Right forelimb (tissue), 1 donor: ENCODE measurements at regions not wholly inside any gene's neighbourhood (a gene's known extent, or its start where the extent isn't known, plus 50 kb on each side); places are given as distances from the start of the nearest gene placed in this dataset.
A peak's percentile ranks its signal among the peaks of the same experiment; 100 is the strongest.

Source experiments
- DNase-seq: peaks from one replicate; pipeline ENCODE4 v3.0.0-alpha.2; 2018

DNA sequence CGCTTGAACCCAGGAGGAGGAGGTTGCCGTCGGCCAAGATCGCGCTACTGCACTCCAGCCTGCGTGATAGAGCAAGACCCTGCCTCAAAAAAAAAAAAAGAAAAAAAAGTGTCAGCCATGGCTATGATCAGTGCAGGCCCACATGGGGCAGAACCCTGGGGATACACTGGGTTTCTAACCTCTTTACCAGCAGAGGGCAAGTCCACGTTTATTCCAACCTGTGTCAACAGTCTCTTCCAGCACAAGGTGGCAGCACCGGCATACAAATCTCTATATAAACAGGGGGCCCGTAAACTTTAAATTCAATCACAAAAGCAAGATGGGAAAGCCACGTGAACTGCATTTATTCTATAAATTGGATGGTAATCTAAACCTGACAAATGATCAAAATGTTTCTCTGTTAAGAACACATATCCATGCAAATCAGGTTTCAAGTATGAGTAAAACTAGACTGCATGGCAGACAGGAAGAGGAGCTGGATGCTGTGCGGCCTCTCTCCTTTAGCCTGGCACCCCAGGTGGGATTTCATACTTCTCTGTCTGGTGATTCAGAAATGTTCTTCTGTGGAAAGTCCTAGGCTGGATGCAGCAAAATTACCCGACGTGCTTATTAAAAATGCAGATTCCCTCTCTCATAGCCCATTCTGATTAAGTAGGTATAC, 60.0 kb upstream of the STEAP1B start:
- peak; percentile 82 for DNase-seq

- DNase-seq = no peak
Observed at GRCh38 chr7:22557167-22557566, 57.2 kb upstream of the STEAP1B start.

- no peak for DNase-seq
Observed at GRCh38 chr7:22555476-22555875, 55.5 kb upstream of the STEAP1B start.

- DNase-seq = no peak
Observed at GRCh38 chr7:22554184-22554583, 54.2 kb upstream of the STEAP1B start.

DNA sequence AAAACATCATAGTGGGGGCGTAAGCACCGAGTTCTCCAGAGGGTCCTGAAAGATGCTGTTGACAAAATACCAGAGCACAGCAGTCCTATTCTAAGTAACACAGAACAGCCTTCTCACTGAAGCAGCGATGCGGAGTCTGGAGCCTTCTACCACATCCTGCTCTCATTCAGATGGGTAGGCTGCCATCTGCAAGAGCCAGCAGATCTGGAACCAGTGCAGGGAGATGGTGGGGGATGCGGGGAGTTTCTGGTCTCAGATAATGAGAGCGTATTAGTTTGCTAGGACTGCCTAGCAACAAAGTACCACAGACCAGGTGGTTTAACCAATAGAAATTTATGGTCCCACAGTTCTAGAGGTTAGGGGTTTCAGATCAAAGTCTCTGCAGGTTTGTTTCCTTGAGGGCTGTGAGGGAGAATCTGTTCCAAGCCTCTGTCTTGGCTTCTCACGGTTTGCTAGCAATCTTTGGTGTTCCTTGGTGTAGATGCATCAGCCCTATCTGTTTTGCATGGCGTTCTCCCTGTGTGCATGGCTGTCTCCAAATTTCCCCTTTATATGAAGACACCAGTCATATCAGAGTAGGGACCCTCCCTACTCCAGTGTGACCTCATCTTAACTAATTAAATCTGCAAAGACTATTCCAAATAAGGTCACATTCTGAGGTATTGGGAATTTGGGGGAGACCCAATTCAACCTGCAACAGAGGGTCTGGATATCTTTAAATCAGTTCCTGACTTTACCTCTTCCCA, 52.0 kb upstream of the STEAP1B start:
- DNase-seq = no peak

DNA sequence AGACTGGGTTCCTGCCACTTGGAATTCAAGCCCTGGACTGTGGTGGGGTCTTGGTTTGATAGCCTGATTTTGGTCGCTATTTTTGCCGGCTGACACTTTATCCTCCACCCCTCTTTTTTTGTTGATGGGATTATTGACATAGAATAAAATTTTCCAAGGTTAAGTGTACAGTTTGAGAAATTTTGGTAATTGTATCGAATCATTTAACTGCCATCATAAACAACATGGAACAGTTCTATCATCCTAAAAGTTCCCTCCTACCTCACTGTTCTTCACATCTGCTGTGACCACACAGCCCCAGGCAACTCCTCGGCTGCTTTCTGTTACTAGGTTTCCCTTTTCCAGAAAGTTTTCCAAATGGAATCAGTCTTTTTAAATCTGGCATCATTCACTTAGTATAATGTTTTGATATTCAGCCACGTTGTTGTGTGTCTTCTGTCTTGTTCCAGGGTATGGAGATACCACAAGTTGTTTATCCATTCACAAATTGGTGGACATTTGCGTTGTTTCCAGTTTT, 50.6 kb upstream of the STEAP1B start:
- no peak for DNase-seq

- DNase-seq = no peak
Observed at GRCh38 chr7:22549667-22550513, 49.9 kb upstream of the STEAP1B start.
